Vagina (tissue), 2 donors: ENCODE measurements at regions not wholly inside any gene's neighbourhood (a gene's known extent, or its start where the extent isn't known, plus 50 kb on each side); places are given as distances from the start of the nearest gene placed in this dataset.

ENCODE experiments used
- DNase-seq, 2 donors: peaks; one replicate each; pipeline ENCODE4 v3.0.0-alpha.2; 2017; ENCODE audit errors: extremely low spot score in 2 of 2
- H3K27ac ChIP-seq: fragments of 200-600 bp; sonication (generic); one replicate; pipeline ENCODE4 v1.5.1; 2019
- H3K27me3 ChIP-seq: fragments of 200-600 bp; sonication (generic); one replicate; pipeline ENCODE4 v1.5.1; 2019
- H3K36me3 ChIP-seq, 2 donors: fragments of 200-600 bp; sonication (generic); one replicate each; pipeline ENCODE4 v1.5.1; 2017 to 2019
- H3K4me1 ChIP-seq: fragments of 200-600 bp; sonication (generic); one replicate; pipeline ENCODE4 v1.5.1; 2019
- H3K4me3 ChIP-seq, 2 donors: fragments of 200-600 bp; sonication (generic); 1 replicate in 1 of 2; 2 replicates in 1 of 2; pipeline ENCODE4 v1.5.1; 2016 to 2019
- H3K9me3 ChIP-seq: fragments of 200-600 bp; sonication (generic); one replicate; pipeline ENCODE4 v1.5.1; 2019
- CTCF ChIP-seq, 3 experiments: fragments of 450-650 bp in 2 of 3; fragments of 200-600 bp in 1 of 3; sonication (generic) in 1 of 3; IDR thresholded peaks; one replicate each; pipeline ENCODE4 v1.5.1; 2017 to 2019; ENCODE audit warnings: antibody characterized with exemption in 3 of 3, mild to moderate bottlenecking in 2 of 3, moderate library complexity in 2 of 3
- POLR2A ChIP-seq, 2 donors: fragments of 450-650 bp; IDR thresholded peaks; one replicate each; pipeline ENCODE4 v1.6.1; 2017; ENCODE audit warnings: antibody characterized with exemption in 2 of 2, mild to moderate bottlenecking in 2 of 2, moderate library complexity in 2 of 2
- POLR2AphosphoS5 ChIP-seq, 2 donors: sonication (generic); formaldehyde crosslinking; IDR thresholded peaks; one replicate each; pipeline ENCODE4 v1.9.0; 2017; ENCODE audit warnings: antibody characterized with exemption in 2 of 2, mild to moderate bottlenecking in 2 of 2, low read depth in 1 of 2; ENCODE audit not compliant: insufficient read depth in 1 of 2
- intact Hi-C: fragments of 100-400 bp; cut with DNase I; formaldehyde crosslinking; loops from one replicate; pipeline ENCODE4 v1.15.1; 2023

- H3K27ac ChIP-seq, result no peak overlapping the region
- no peaks in the 10 kb centered on the region for H3K27me3 ChIP-seq
- H3K4me3 ChIP-seq, result no peak overlapping the region
- no peak for TF ChIP-seq POLR2A (IDR thresholded peaks at IDR 0.05)
- no peak for TF ChIP-seq CTCF (IDR thresholded peaks at IDR 0.05)
- TF ChIP-seq POLR2AphosphoS5 (IDR thresholded peaks at IDR 0.05; ENCODE audit: insufficient read depth in 1 of 2, low read depth in 1 of 2), result no peak
- H3K9me3 ChIP-seq, result no peaks in the 10 kb centered on the region
- no peaks in the 10 kb centered on the region for H3K4me1 ChIP-seq
- no peaks in the 10 kb centered on the region for H3K36me3 ChIP-seq
- DNase-seq, result no peak
- intact Hi-C loops, result no loop called here
These were observed 256.8 kb upstream of the HS3ST1 start for GRCh38 chr4:11685481-11685880.

GRCh38 chr4:11675051-11675800, 246.5 kb upstream of the HS3ST1 start:
- H3K4me3 ChIP-seq, result no peak overlapping the region
- no peaks in the 10 kb centered on the region for H3K9me3 ChIP-seq
- no peak overlapping the region for H3K27ac ChIP-seq
- H3K36me3 ChIP-seq, result no peaks in the 10 kb centered on the region
- H3K4me1 ChIP-seq, result no peaks in the 10 kb centered on the region
- no peaks in the 10 kb centered on the region for H3K27me3 ChIP-seq
- TF ChIP-seq POLR2AphosphoS5 (IDR thresholded peaks at IDR 0.05; ENCODE audit: insufficient read depth in 1 of 2, low read depth in 1 of 2) (no peak), POLR2A (IDR thresholded peaks at IDR 0.05) (no peak), CTCF (IDR thresholded peaks at IDR 0.05) (no peak)
- no peak for DNase-seq
- intact Hi-C loops, result no loop called here

- TF ChIP-seq POLR2AphosphoS5 (IDR thresholded peaks at IDR 0.05; ENCODE audit: insufficient read depth in 1 of 2, low read depth in 1 of 2), result no peak
- Histone ChIP-seq H3K27ac (no peak overlapping the region), H3K4me3 (no peak overlapping the region), H3K36me3 (no peaks in the 10 kb centered on the region), H3K27me3 (no peaks in the 10 kb centered on the region), H3K9me3 (no peaks in the 10 kb centered on the region), H3K4me1 (no peaks in the 10 kb centered on the region)
- DNase-seq, result no peak
- intact Hi-C loops, result no loop called here
These were observed 241.6 kb upstream of the HS3ST1 start for GRCh38 chr4:11670304-11670703.

GRCh38 chr4:11669156-11669555, 240.5 kb upstream of the HS3ST1 start:
- H3K4me3 ChIP-seq, result no peak overlapping the region
- H3K27me3 ChIP-seq, result no peaks in the 10 kb centered on the region
- no peak overlapping the region for H3K27ac ChIP-seq
- no peaks in the 10 kb centered on the region for H3K9me3 ChIP-seq
- no peak for DNase-seq
- H3K36me3 ChIP-seq, result no peaks in the 10 kb centered on the region
- H3K4me1 ChIP-seq, result no peaks in the 10 kb centered on the region
- TF ChIP-seq POLR2A (IDR thresholded peaks at IDR 0.05), result no peak
- no peak for TF ChIP-seq POLR2AphosphoS5 (IDR thresholded peaks at IDR 0.05; ENCODE audit: insufficient read depth in 1 of 2, low read depth in 1 of 2)
- no peak for TF ChIP-seq CTCF (IDR thresholded peaks at IDR 0.05)
- intact Hi-C loops, result no loop called here

GRCh38 chr4:11663114-11663513, 234.4 kb upstream of the HS3ST1 start:
- Histone ChIP-seq H3K4me1 (no peaks in the 10 kb centered on the region), H3K36me3 (no peaks in the 10 kb centered on the region), H3K27me3 (no peaks in the 10 kb centered on the region), H3K4me3 (no peak overlapping the region), H3K9me3 (no peaks in the 10 kb centered on the region), H3K27ac (no peak overlapping the region)
- DNase-seq, result no peak
- intact Hi-C loops, result no loop called here
- no peak for TF ChIP-seq POLR2AphosphoS5 (IDR thresholded peaks at IDR 0.05; ENCODE audit: insufficient read depth in 1 of 2, low read depth in 1 of 2)
- TF ChIP-seq POLR2A (IDR thresholded peaks at IDR 0.05), result no peak
- no peak for TF ChIP-seq CTCF (IDR thresholded peaks at IDR 0.05)
